GM12878 (cell line): ENCODE measurements at regions not wholly inside any gene's neighbourhood (a gene's known extent, or its start where the extent isn't known, plus 50 kb on each side); places are given as distances from the start of the nearest gene placed in this dataset.

Source experiments
- ASH2L ChIP-seq: fragments of 300-600, 200-600 bp; sonication (generic); IDR thresholded peaks from 2 replicates; pipeline ENCODE4 v1.6.1; 2017; ENCODE audit warnings: low read depth, mild to moderate bottlenecking, borderline replicate concordance
- GATAD2B ChIP-seq: fragments of 450-650 bp; conservative IDR thresholded peaks from 2 replicates; pipeline ENCODE4 v1.6.1; 2017; ENCODE audit warnings: low read depth, mild to moderate bottlenecking, moderate library complexity
- MYC ChIP-seq: IDR thresholded peaks from 2 replicates; pipeline ENCODE4 v1.6.1; 2011; ENCODE audit warnings: mild to moderate bottlenecking, low read length, moderate library complexity, inconsistent platforms; ENCODE audit not compliant: insufficient read depth, insufficient replicate concordance, insufficient read length, severe bottlenecking
- NR2C1 ChIP-seq: fragments of 450-650 bp; IDR thresholded peaks from 2 replicates; pipeline ENCODE4 v1.6.1; 2017; ENCODE audit warnings: antibody characterized with exemption, mild to moderate bottlenecking, moderate library complexity
- PAX8 ChIP-seq: fragments of 450-650 bp; IDR thresholded peaks from 2 replicates; pipeline ENCODE4 v1.6.1; 2017; ENCODE audit warnings: mild to moderate bottlenecking, moderate library complexity
- POU2F2 ChIP-seq: IDR thresholded peaks from 3 replicates; pipeline ENCODE4 v1.6.1; 2011; ENCODE audit warnings: low read depth, mild to moderate bottlenecking, low read length, borderline replicate concordance
- RAD21 ChIP-seq: IDR thresholded peaks from 2 replicates; pipeline ENCODE4 v1.6.1; 2011; ENCODE audit warnings: mild to moderate bottlenecking, low read depth, low read length, moderate library complexity; ENCODE audit not compliant: insufficient read depth
- SPI1 ChIP-seq: IDR thresholded peaks from 2 replicates; pipeline ENCODE4 v1.6.1; 2011; ENCODE audit warnings: low read depth, mild to moderate bottlenecking, low read length, moderate library complexity, borderline replicate concordance; ENCODE audit not compliant: insufficient read depth
- STAT1 ChIP-seq: fragments of 450-650 bp; conservative IDR thresholded peaks from 2 replicates; pipeline ENCODE4 v1.6.1; 2014; ENCODE audit warnings: antibody characterized with exemption, mild to moderate bottlenecking
- TAF1 ChIP-seq: IDR thresholded peaks from 2 replicates; pipeline ENCODE4 v1.6.1; 2011; ENCODE audit warnings: mild to moderate bottlenecking, low read depth, low read length, borderline replicate concordance
- ZNF217 ChIP-seq: fragments of 450-650 bp; IDR thresholded peaks from 2 replicates; pipeline ENCODE4 v1.6.1; 2017; ENCODE audit warnings: antibody characterized with exemption, mild to moderate bottlenecking
- ZNF24 ChIP-seq: fragments of 450-650 bp; IDR thresholded peaks from 2 replicates; pipeline ENCODE4 v1.6.1; 2017; ENCODE audit warnings: antibody characterized with exemption, mild to moderate bottlenecking
- ZSCAN29 ChIP-seq: fragments of 450-650 bp; IDR thresholded peaks from 2 replicates; pipeline ENCODE4 v1.6.1; 2017; ENCODE audit warnings: mild to moderate bottlenecking, moderate library complexity
- TF ChIP-seq, protein P1 (sequence below): fragments of 450-650 bp; IDR thresholded peaks from 2 replicates; pipeline ENCODE4 v1.6.1; 2016; ENCODE audit warnings: mild to moderate bottlenecking, moderate library complexity, borderline replicate concordance
- TF ChIP-seq, protein P2 (sequence below): fragments of 450-650 bp; IDR thresholded peaks from 2 replicates; pipeline ENCODE4 v1.6.1; 2018; ENCODE audit warnings: mild to moderate bottlenecking, low read depth, moderate library complexity; ENCODE audit not compliant: partially characterized antibody
- TF ChIP-seq, protein P3 (sequence below): IDR thresholded peaks from 2 replicates; pipeline ENCODE4 v1.6.1; 2011; ENCODE audit warnings: borderline replicate concordance, low read depth, mild to moderate bottlenecking, moderate library complexity, mixed read lengths, low read length; ENCODE audit not compliant: insufficient read depth; ENCODE audit errors: extremely low read length
- TF ChIP-seq, protein P4 (sequence below): IDR thresholded peaks from 2 replicates; pipeline ENCODE4 v1.6.1; 2011; ENCODE audit warnings: low read depth, mild to moderate bottlenecking, low read length, moderate library complexity, borderline replicate concordance; ENCODE audit errors: extremely low read depth
- TF ChIP-seq, protein P5 (sequence below): fragments of 450-650 bp; conservative IDR thresholded peaks from 2 replicates; pipeline ENCODE4 v1.6.1; 2017; ENCODE audit warnings: mild to moderate bottlenecking, moderate library complexity

DNA sequence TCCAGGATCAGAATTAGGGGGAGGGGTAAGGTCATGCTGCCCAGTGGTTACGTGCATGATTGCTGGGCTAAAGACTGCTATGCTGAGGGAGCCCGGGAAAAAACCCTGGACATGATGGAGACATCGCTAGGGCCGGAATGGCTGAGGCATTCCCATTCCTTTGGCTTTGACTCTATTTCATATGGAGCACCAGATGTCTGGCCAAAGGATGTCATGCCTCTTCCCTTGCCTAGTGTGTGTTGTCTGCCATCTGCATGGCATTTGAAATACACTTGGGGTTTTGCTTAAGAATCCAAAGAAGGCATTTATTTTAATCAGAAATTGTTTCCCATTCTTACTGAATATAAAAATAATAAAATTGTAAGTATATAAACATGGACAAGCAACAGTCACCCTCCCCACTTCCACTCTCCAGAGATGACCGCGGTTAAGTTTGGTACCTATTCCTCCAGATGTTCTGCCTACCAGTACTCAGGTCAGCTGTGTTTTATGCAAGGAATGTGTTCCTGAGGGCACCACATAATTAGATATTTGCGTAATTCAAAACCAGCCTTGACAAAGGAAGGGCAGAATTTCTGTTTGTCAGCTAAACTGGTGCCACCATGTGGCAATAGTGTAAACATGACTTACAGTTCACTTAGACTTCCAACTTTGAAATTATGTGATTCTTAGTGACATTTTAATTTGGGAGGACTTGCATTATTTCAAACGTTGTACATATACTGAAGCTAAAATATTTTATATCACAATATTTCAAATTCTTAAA is 105.9 kb downstream of the CT47B1 start (continued):
- TF ChIP-seq, protein P1, sequence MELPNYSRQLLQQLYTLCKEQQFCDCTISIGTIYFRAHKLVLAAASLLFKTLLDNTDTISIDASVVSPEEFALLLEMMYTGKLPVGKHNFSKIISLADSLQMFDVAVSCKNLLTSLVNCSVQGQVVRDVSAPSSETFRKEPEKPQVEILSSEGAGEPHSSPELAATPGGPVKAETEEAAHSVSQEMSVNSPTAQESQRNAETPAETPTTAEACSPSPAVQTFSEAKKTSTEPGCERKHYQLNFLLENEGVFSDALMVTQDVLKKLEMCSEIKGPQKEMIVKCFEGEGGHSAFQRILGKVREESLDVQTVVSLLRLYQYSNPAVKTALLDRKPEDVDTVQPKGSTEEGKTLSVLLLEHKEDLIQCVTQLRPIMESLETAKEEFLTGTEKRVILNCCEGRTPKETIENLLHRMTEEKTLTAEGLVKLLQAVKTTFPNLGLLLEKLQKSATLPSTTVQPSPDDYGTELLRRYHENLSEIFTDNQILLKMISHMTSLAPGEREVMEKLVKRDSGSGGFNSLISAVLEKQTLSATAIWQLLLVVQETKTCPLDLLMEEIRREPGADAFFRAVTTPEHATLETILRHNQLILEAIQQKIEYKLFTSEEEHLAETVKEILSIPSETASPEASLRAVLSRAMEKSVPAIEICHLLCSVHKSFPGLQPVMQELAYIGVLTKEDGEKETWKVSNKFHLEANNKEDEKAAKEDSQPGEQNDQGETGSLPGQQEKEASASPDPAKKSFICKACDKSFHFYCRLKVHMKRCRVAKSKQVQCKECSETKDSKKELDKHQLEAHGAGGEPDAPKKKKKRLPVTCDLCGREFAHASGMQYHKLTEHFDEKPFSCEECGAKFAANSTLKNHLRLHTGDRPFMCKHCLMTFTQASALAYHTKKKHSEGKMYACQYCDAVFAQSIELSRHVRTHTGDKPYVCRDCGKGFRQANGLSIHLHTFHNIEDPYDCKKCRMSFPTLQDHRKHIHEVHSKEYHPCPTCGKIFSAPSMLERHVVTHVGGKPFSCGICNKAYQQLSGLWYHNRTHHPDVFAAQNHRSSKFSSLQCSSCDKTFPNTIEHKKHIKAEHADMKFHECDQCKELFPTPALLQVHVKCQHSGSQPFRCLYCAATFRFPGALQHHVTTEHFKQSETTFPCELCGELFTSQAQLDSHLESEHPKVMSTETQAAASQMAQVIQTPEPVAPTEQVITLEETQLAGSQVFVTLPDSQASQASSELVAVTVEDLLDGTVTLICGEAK: no peak
- TF ChIP-seq MYC: no peak
- TF ChIP-seq, protein P2, sequence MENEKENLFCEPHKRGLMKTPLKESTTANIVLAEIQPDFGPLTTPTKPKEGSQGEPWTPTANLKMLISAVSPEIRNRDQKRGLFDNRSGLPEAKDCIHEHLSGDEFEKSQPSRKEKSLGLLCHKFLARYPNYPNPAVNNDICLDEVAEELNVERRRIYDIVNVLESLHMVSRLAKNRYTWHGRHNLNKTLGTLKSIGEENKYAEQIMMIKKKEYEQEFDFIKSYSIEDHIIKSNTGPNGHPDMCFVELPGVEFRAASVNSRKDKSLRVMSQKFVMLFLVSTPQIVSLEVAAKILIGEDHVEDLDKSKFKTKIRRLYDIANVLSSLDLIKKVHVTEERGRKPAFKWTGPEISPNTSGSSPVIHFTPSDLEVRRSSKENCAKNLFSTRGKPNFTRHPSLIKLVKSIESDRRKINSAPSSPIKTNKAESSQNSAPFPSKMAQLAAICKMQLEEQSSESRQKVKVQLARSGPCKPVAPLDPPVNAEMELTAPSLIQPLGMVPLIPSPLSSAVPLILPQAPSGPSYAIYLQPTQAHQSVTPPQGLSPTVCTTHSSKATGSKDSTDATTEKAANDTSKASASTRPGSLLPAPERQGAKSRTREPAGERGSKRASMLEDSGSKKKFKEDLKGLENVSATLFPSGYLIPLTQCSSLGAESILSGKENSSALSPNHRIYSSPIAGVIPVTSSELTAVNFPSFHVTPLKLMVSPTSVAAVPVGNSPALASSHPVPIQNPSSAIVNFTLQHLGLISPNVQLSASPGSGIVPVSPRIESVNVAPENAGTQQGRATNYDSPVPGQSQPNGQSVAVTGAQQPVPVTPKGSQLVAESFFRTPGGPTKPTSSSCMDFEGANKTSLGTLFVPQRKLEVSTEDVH: no peak
- no peak for TF ChIP-seq PAX8
- no peak for TF ChIP-seq ZNF217
- TF ChIP-seq NR2C1: no peak
- TF ChIP-seq GATAD2B: no peak
- TF ChIP-seq STAT1: no peak
- 0 out of 2 replicates have a peak, but pooled peaks have one; percentile 12 for TF ChIP-seq ZNF24
- TF ChIP-seq TAF1: no peak
- TF ChIP-seq, protein P3, sequence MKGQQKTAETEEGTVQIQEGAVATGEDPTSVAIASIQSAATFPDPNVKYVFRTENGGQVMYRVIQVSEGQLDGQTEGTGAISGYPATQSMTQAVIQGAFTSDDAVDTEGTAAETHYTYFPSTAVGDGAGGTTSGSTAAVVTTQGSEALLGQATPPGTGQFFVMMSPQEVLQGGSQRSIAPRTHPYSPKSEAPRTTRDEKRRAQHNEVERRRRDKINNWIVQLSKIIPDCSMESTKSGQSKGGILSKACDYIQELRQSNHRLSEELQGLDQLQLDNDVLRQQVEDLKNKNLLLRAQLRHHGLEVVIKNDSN: no peak
- TF ChIP-seq ZSCAN29: no peak
- no peak for TF ChIP-seq ASH2L
- TF ChIP-seq, protein P4, sequence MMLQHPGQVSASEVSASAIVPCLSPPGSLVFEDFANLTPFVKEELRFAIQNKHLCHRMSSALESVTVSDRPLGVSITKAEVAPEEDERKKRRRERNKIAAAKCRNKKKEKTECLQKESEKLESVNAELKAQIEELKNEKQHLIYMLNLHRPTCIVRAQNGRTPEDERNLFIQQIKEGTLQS: no peak
- no peak for TF ChIP-seq POU2F2
- no peak for TF ChIP-seq SPI1
- TF ChIP-seq, protein P5, sequence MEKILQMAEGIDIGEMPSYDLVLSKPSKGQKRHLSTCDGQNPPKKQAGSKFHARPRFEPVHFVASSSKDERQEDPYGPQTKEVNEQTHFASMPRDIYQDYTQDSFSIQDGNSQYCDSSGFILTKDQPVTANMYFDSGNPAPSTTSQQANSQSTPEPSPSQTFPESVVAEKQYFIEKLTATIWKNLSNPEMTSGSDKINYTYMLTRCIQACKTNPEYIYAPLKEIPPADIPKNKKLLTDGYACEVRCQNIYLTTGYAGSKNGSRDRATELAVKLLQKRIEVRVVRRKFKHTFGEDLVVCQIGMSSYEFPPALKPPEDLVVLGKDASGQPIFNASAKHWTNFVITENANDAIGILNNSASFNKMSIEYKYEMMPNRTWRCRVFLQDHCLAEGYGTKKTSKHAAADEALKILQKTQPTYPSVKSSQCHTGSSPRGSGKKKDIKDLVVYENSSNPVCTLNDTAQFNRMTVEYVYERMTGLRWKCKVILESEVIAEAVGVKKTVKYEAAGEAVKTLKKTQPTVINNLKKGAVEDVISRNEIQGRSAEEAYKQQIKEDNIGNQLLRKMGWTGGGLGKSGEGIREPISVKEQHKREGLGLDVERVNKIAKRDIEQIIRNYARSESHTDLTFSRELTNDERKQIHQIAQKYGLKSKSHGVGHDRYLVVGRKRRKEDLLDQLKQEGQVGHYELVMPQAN: no peak
- TF ChIP-seq RAD21: peak; percentile 74
